IMR-90 (cell line): ENCODE measurements at regions not wholly inside any gene's neighbourhood (a gene's known extent, or its start where the extent isn't known, plus 50 kb on each side); places are given as distances from the start of the nearest gene placed in this dataset.

Experiments
- ATAC-seq: fragments of 200-7000 bp; cut with Tn5 transposase; 2 replicates; pipeline ENCODE4 v1.9.1; 2020; ENCODE audit warnings: low read depth, mild to moderate bottlenecking, moderate library complexity
- BruUV-seq: library from RNA; stranded (reverse); fragments of 400-500 nt; replicated peaks from 2 replicates; lab custom pipeline; 2021; lab: Mats Ljungman, UMichigan
- CTCF ChIA-PET: fragments of 300-600 bp; formaldehyde crosslinking; extraction: SDS; loops from one replicate; lab custom pipeline; 2021; ENCODE audit warnings: antibody characterized with exemption; lab: Yijun Ruan, JAX
- POLR2A ChIA-PET: fragments of 300-600 bp; sonication (Branson Sonifier 250); formaldehyde crosslinking; loops from one replicate; lab custom pipeline; 2022; ENCODE audit warnings: antibody characterized with exemption; ENCODE audit not compliant: unreplicated experiment; lab: Charles Lee
- DNase-seq: peaks from one replicate; pipeline ENCODE4 v3.0.0; 2013
- H2AFZ ChIP-seq: replicated peaks from 2 replicates; pipeline ENCODE3; 2013; ENCODE audit warnings: low read length, mild to moderate bottlenecking; ENCODE audit not compliant: poor library complexity
- H2AK5ac ChIP-seq: 2 replicates; pipeline ENCODE4 v1.6.1; 2013; ENCODE audit warnings: low read depth, low read length, inconsistent platforms
- H2AK9ac ChIP-seq: replicated peaks from 2 replicates; pipeline ENCODE3; 2013; ENCODE audit warnings: mild to moderate bottlenecking, low read depth, low read length, moderate library complexity; ENCODE audit not compliant: poor library complexity
- H2BK120ac ChIP-seq: 2 replicates; pipeline ENCODE4 v1.6.1; 2013; ENCODE audit warnings: low read depth, low read length, inconsistent platforms
- H2BK15ac ChIP-seq: 3 replicates; pipeline ENCODE4 v1.6.1; 2013; ENCODE audit warnings: low read depth, low read length, inconsistent platforms
- H2BK20ac ChIP-seq: 2 replicates; pipeline ENCODE4 v1.6.1; 2013; ENCODE audit warnings: low read depth, mild to moderate bottlenecking, inconsistent platforms, low read length, moderate library complexity
- H2BK5ac ChIP-seq: 2 replicates; pipeline ENCODE4 v1.6.1; 2013; ENCODE audit warnings: mild to moderate bottlenecking, low read depth, low read length, inconsistent platforms; ENCODE audit not compliant: poor library complexity, severe bottlenecking
- H3K14ac ChIP-seq: replicated peaks from 2 replicates; pipeline ENCODE4 v1.6.1; 2013; ENCODE audit warnings: low read depth, low read length, inconsistent platforms
- H3K18ac ChIP-seq: 2 replicates; pipeline ENCODE4 v1.6.1; 2013; ENCODE audit warnings: low read depth, low read length, control low read depth
- H3K23ac ChIP-seq: 2 replicates; pipeline ENCODE4 v1.6.1; 2013; ENCODE audit warnings: low read depth, low read length, inconsistent platforms
- H3K27ac ChIP-seq: 2 replicates; pipeline ENCODE4 v1.5.1; 2013; ENCODE audit warnings: mild to moderate bottlenecking, control low read depth, low read length; ENCODE audit not compliant: insufficient read depth
- H3K27me3 ChIP-seq: 2 replicates; pipeline ENCODE4 v1.6.1; 2013; ENCODE audit warnings: low read length; ENCODE audit not compliant: control insufficient read depth, insufficient read depth
- H3K36me3 ChIP-seq: 2 replicates; pipeline ENCODE4 v1.6.1; 2013; ENCODE audit warnings: low read length, mixed read lengths; ENCODE audit not compliant: control insufficient read depth, insufficient read depth
- H3K4ac ChIP-seq: 2 replicates; pipeline ENCODE4 v1.6.1; 2013; ENCODE audit warnings: low read depth, low read length, inconsistent platforms
- H3K4me1 ChIP-seq: 2 replicates; pipeline ENCODE4 v1.6.1; 2013; ENCODE audit warnings: low read length, mixed read lengths; ENCODE audit not compliant: control insufficient read depth, insufficient read depth
- H3K4me2 ChIP-seq: 2 replicates; pipeline ENCODE4 v1.6.1; 2013; ENCODE audit warnings: low read depth, mild to moderate bottlenecking, control low read depth, low read length, moderate library complexity
- H3K4me3 ChIP-seq: 2 replicates; pipeline ENCODE4 v1.5.1; 2013; ENCODE audit warnings: low read depth, mild to moderate bottlenecking, control low read depth, low read length, moderate library complexity; ENCODE audit not compliant: insufficient read depth
- H3K56ac ChIP-seq: 2 replicates; pipeline ENCODE4 v1.6.1; 2013; ENCODE audit warnings: low read length, inconsistent platforms; ENCODE audit not compliant: insufficient read depth; ENCODE audit errors: extremely low read depth
- H3K79me1 ChIP-seq, 2 experiments: 2 replicates each; pipeline ENCODE4 v1.6.1; 2013; ENCODE audit warnings: low read length in 2 of 2, inconsistent platforms in 1 of 2, low read depth in 1 of 2
- H3K9ac ChIP-seq: 2 replicates; pipeline ENCODE4 v1.6.1; 2013; ENCODE audit warnings: low read depth, low read length, control low read depth
- H3K9me1 ChIP-seq: 2 replicates; pipeline ENCODE4 v1.6.1; 2013; ENCODE audit warnings: low read length, inconsistent platforms; ENCODE audit not compliant: insufficient read depth
- H3K9me3 ChIP-seq: 2 replicates; pipeline ENCODE4 v1.6.1; 2013; ENCODE audit warnings: low read length; ENCODE audit not compliant: control insufficient read depth, insufficient read depth
- H4K20me1 ChIP-seq: 2 replicates; pipeline ENCODE4 v1.6.1; 2013; ENCODE audit warnings: low read length, inconsistent platforms; ENCODE audit not compliant: insufficient read depth
- H4K5ac ChIP-seq: 2 replicates; pipeline ENCODE4 v1.6.1; 2013; ENCODE audit warnings: mild to moderate bottlenecking, low read depth, low read length, control low read depth
- H4K8ac ChIP-seq, 2 experiments: 2 replicates each; pipeline ENCODE4 v1.6.1; 2013; ENCODE audit warnings: low read depth in 2 of 2, low read length in 2 of 2, control low read depth in 1 of 2, inconsistent platforms in 1 of 2
- H4K91ac ChIP-seq: 2 replicates; pipeline ENCODE4 v1.6.1; 2013; ENCODE audit warnings: low read depth, low read length, inconsistent platforms; ENCODE audit not compliant: insufficient read depth
- BHLHE40 ChIP-seq: fragments of 150-350 bp; IDR thresholded peaks from 2 replicates; pipeline ENCODE4 v1.6.1; 2016; ENCODE audit warnings: mild to moderate bottlenecking, low read depth, low read length
- CEBPB ChIP-seq: IDR thresholded peaks from 2 replicates; pipeline ENCODE4 v1.6.1; 2012; ENCODE audit warnings: low read depth, low read length, improper control_type of control experiment
- CHD1 ChIP-seq: IDR thresholded peaks from 2 replicates; pipeline ENCODE4 v1.6.1; 2012; ENCODE audit warnings: low read depth, low read length, improper control_type of control experiment
- CTCF ChIP-seq: conservative IDR thresholded peaks from 2 replicates; pipeline ENCODE4 v1.5.1; 2012; ENCODE audit warnings: mild to moderate bottlenecking, low read depth, low read length, improper control_type of control experiment
- ELK1 ChIP-seq: fragments of 150-350 bp; IDR thresholded peaks from 2 replicates; pipeline ENCODE4 v1.6.1; 2016; ENCODE audit warnings: low read depth, mild to moderate bottlenecking, low read length, moderate library complexity, borderline replicate concordance
- FOS ChIP-seq: fragments of 150-350 bp; IDR thresholded peaks from 2 replicates; pipeline ENCODE4 v1.6.1; 2016; ENCODE audit warnings: low read depth, low read length
- MAFK ChIP-seq: IDR thresholded peaks from 2 replicates; pipeline ENCODE4 v1.6.1; 2012; ENCODE audit warnings: low read depth, low read length, improper control_type of control experiment
- MAZ ChIP-seq: IDR thresholded peaks from 2 replicates; pipeline ENCODE4 v1.6.1; 2012; ENCODE audit warnings: low read depth, mild to moderate bottlenecking, low read length, improper control_type of control experiment, moderate library complexity, borderline replicate concordance
- MXI1 ChIP-seq: IDR thresholded peaks from 2 replicates; pipeline ENCODE4 v1.6.1; 2012; ENCODE audit warnings: low read depth, mild to moderate bottlenecking, low read length, moderate library complexity, borderline replicate concordance
- NFE2L2 ChIP-seq: fragments of 150-350 bp; IDR thresholded peaks from 2 replicates; pipeline ENCODE4 v1.6.1; 2016; ENCODE audit warnings: low read depth, mild to moderate bottlenecking, low read length
- POLR2A ChIP-seq: IDR thresholded peaks from 2 replicates; pipeline ENCODE4 v1.6.1; 2012; ENCODE audit warnings: mild to moderate bottlenecking, low read depth, low read length
- RAD21 ChIP-seq: IDR thresholded peaks from 2 replicates; pipeline ENCODE4 v1.6.1; 2012; ENCODE audit warnings: low read length, improper control_type of control experiment
- RCOR1 ChIP-seq: IDR thresholded peaks from 2 replicates; pipeline ENCODE4 v1.6.1; 2012; ENCODE audit warnings: mild to moderate bottlenecking, low read length, improper control_type of control experiment; ENCODE audit not compliant: insufficient replicate concordance
- RFX5 ChIP-seq: IDR thresholded peaks from 2 replicates; pipeline ENCODE4 v1.8.0; 2012; ENCODE audit warnings: low read depth, mild to moderate bottlenecking, low read length, moderate library complexity
- SMC3 ChIP-seq: fragments of 150-350 bp; IDR thresholded peaks from 2 replicates; pipeline ENCODE4 v1.6.1; 2016; ENCODE audit warnings: low read depth, mild to moderate bottlenecking, antibody characterized with exemption, low read length, moderate library complexity
- USF2 ChIP-seq: fragments of 150-350 bp; IDR thresholded peaks from 2 replicates; pipeline ENCODE4 v1.6.1; 2017; ENCODE audit warnings: mild to moderate bottlenecking, antibody characterized with exemption, low read length, low read depth
- WGBS, 2 experiments: methylation state at CpG; one replicate each; pipeline versions ENCODE4 v1.1.5 to v1.1.7; 2013; ENCODE audit warnings: missing lambda C conversion rate in 2 of 2; ENCODE audit not compliant: insufficient read length in 1 of 2; ENCODE audit errors: extremely low coverage in 2 of 2; 5-methylcytosine and 5-hydroxymethylcytosine counted together
- dilution Hi-C: fragments of 300-500 bp; cut with HindIII; formaldehyde crosslinking; loops from one replicate; pipeline ENCODE4 v1.14.3; 2018; ENCODE audit warnings: low sequenced_read_pairs; ENCODE audit not compliant: unreplicated experiment
- in situ Hi-C: fragments of 300-500 bp; cut with MboI; formaldehyde crosslinking; loops from 3 replicates; pipeline ENCODE4 v1.14.3; 2019; ENCODE audit warnings: low sequenced_read_pairs, inconsistent platforms, mixed read lengths
- intact Hi-C: fragments of 100-400 bp; cut with micrococcal nuclease; formaldehyde crosslinking; loops from 2 replicates; pipeline ENCODE4 v1.10.0; 2022

GRCh38 chr5:1959725-1960581, 77.2 kb upstream of the IRX4 start:
- Histone ChIP-seq H2AFZ (no peak overlapping the region), H2AK5ac (no peak overlapping the region), H3K27ac (no peak overlapping the region), H2BK120ac (no peak overlapping the region), H3K79me1 (no peaks in the 10 kb centered on the region), H3K4me2 (no peak overlapping the region), H3K9me3 (peaks cover 21% of the 10 kb centered on the region), H2BK5ac (no peak overlapping the region), H4K20me1 (no peaks in the 10 kb centered on the region), H2AK9ac (no peak overlapping the region), H2BK20ac (no peak overlapping the region), H3K4ac (no peak overlapping the region), H3K18ac (no peak overlapping the region), H4K91ac (no peak overlapping the region), H2BK15ac (no peak overlapping the region), H3K56ac (no peak overlapping the region), H3K14ac (no peak overlapping the region), H3K4me1 (no peaks in the 10 kb centered on the region), H4K5ac (no peak overlapping the region), H3K36me3 (no peaks in the 10 kb centered on the region), H3K27me3 (no peaks in the 10 kb centered on the region), H3K23ac (no peak overlapping the region), H3K9ac (no peak overlapping the region), H3K9me1 (no peaks in the 10 kb centered on the region), H4K8ac (no peak overlapping the region), H3K4me3 (no peak overlapping the region)
- TF ChIP-seq MAZ (no peak), CEBPB (no peak), RAD21 (no peak), FOS (no peak), SMC3 (no peak), CTCF (no peak), ELK1 (no peak), CHD1 (no peak), NFE2L2 (no peak), RCOR1 (no peak), MXI1 (no peak), RFX5 (no peak), BHLHE40 (no peak), POLR2A (no peak), USF2 (no peak), MAFK (no peak)
- dilution Hi-C loops (no loop called here), in situ Hi-C loops (no loop called here), intact Hi-C loops (no loop called here)
- ChIA-PET CTCF (no interaction called here), POLR2A (no interaction called here)
- no peak for ATAC-seq
- no TSS peak for BruUV-seq
- WGBS, 2 experiments, result 62% methylated on average over 18 of the region's 27 CpGs; no CpG with 5 or more reads in 1 of the 2 experiments
- no peak for DNase-seq
